LNCaP clone FGC (cell line): ENCODE measurements at regions not wholly inside any gene's neighbourhood (a gene's known extent, or its start where the extent isn't known, plus 50 kb on each side); places are given as distances from the start of the nearest gene placed in this dataset.

Source experiments
- DNase-seq: peaks from one replicate; pipeline ENCODE4 v3.0.0-alpha.2; 2011; ENCODE audit warnings: low read depth
- H3K4me3 ChIP-seq: 2 replicates; pipeline ENCODE4 v1.5.1; 2011; ENCODE audit warnings: mild to moderate bottlenecking, low read depth, low read length, control low read depth
- TF ChIP-seq, protein P1 (sequence below): IDR thresholded peaks from 2 replicates; pipeline ENCODE4 v1.5.1; 2012; ENCODE audit warnings: mild to moderate bottlenecking; ENCODE audit not compliant: control insufficient read depth, insufficient read depth; ENCODE audit errors: extremely low read depth

DNA sequence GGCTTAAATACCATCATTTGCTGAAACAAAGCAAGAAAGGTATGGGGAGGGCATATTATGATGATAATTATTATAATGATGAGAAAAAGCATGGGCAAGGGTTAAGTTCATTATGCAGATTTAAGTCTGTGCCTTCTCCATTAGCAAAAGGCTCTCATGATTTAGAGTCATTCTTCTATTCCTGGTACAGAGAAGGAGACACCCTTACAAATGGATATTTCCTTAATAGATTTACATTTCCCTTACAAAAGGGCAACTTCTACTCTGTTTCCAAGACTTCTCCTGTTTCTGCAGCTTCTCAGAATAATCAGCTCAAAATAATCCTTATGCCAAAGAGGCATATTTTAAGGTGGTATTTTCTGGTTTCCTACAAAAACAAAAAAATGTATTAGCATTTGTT is 121.1 kb upstream of the CAMK1G start:
- no peak for DNase-seq
- H3K4me3 ChIP-seq, result no peak overlapping the region
- TF ChIP-seq, protein P1, sequence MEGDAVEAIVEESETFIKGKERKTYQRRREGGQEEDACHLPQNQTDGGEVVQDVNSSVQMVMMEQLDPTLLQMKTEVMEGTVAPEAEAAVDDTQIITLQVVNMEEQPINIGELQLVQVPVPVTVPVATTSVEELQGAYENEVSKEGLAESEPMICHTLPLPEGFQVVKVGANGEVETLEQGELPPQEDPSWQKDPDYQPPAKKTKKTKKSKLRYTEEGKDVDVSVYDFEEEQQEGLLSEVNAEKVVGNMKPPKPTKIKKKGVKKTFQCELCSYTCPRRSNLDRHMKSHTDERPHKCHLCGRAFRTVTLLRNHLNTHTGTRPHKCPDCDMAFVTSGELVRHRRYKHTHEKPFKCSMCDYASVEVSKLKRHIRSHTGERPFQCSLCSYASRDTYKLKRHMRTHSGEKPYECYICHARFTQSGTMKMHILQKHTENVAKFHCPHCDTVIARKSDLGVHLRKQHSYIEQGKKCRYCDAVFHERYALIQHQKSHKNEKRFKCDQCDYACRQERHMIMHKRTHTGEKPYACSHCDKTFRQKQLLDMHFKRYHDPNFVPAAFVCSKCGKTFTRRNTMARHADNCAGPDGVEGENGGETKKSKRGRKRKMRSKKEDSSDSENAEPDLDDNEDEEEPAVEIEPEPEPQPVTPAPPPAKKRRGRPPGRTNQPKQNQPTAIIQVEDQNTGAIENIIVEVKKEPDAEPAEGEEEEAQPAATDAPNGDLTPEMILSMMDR, result no peak

DNA sequence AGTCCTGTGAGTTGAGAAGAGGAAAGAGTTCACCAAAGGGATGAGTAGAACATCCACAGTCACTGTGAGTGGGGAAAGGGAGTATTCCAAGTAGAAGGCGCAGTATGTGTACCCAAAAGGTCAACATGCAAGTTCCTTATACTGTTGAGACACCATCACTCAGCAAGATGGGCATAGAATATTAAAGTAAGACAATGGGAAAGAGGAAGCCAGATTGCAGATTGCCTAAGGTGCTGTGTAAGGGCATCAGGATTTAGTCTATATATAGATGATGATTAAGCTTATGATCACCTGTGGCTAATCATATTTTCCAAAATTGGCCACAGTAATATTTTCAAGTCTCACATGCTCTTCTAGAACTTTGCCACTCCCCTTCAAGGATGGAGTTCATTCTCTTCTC is 120.1 kb upstream of the CAMK1G start:
- no peak for DNase-seq

DNA sequence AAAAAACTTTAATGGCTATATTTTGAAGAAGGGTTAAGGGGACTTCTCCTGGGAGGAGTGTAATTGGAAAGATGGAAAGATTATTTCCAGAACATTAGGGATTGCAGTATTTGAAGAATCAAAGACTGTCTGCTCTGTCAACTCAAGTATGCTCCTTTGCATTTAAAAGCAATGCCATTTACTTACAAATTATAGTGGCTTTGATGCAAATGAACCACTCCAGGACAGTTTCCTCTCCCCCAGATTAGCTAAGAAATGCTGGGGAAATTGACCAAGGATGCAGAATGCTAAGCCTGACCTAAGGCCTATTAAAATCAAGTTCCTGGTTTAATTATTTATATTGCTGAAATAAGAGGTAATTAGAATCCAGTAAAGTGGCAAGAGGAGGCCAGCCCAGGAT is 110.5 kb upstream of the CAMK1G start:
- no peak overlapping the region for H3K4me3 ChIP-seq
- TF ChIP-seq, protein P1, result no peak
- DNase-seq, result no peak

More for the DNA sequence above, 120.1 kb upstream of the CAMK1G start:
- TF ChIP-seq, protein P1, result no peak
- H3K4me3 ChIP-seq, result no peak overlapping the region

DNA sequence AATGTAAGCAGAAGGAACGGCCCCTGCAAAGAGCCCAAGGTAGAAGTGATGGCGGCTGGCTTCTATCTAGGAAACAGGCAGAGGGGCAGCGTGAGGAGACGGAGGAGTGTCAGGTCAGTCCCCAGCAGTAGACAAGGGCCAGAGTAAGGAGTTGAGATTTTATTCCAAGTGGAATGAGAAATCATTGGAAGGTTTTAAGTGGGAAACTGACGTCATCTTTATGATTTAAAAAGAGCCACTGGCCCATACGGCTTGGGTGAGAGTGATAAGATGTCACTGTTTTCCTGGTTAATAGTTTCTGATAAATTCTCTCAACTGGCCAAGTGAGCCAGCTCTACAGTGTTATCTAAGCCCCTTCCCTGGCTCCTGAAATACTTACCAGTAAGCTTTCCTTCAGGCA is 103.2 kb upstream of the CAMK1G start:
- no peak overlapping the region for H3K4me3 ChIP-seq
- TF ChIP-seq, protein P1, result no peak
- DNase-seq, result no peak

DNA sequence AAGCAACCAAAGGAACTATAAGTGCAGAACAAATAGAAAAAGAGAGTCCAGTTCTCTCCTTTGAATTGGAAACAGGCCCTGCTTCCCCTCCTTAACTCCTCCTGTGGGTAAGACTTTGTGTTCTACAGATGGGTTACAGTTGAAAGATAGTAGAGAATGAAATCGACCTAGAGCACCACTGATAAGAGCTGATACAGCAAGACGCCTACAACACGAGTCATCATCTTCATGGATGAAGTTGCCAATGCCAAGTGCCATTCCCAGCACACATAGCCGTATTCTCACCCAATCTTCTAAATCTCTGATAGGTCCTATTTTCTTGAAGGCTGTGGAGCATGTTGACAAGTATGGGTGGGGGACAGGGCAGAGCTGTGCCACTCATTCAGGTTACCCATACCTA is 99.8 kb upstream of the CAMK1G start:
- H3K4me3 ChIP-seq, result no peak overlapping the region
- TF ChIP-seq, protein P1, result no peak
- no peak for DNase-seq

DNA sequence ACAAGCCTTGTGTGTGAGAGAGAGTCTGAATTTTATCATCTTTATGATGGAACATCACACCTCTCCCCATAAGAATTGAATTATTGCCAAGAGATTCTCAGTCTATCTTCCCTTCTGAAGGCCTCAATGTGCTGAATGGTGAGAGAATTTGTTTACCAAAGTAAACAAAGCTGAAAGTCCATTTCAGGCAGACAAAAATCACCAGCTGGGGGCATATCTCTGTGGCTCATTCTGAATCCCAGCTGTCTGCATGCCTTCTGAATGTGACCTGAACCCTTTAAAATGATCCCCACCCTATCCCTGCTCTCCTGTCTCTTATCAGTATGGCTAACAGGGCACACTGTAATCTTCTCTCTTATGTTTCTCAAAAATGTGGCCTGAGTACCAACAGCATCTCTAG is 99.1 kb upstream of the CAMK1G start:
- DNase-seq, result no peak
- H3K4me3 ChIP-seq, result no peak overlapping the region
- TF ChIP-seq, protein P1, result no peak

DNA sequence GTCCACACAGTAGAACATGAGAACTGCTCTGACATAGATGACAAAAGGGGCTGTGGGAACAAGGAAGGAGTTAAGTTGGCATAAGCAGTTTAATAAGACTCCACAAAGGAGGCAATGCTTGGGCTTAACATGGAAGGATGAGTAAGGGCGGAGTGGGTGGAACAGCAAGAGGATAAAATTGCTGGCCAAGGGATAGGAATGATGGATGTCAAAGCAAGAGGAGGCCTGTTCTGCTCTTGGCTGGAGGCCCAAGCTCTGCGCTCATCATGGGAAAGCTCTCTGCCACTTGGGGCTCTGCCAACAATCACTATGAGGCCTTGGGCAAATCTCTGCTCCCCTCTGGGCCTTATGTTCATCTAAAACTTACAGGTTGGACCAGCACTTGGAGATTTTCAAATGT is 98.3 kb upstream of the CAMK1G start:
- no peak overlapping the region for H3K4me3 ChIP-seq
- TF ChIP-seq, protein P1, result no peak
- peak; percentile 6 for DNase-seq
